C4-2B (cell line): ENCODE measurements at regions not wholly inside any gene's neighbourhood (a gene's known extent, or its start where the extent isn't known, plus 50 kb on each side); places are given as distances from the start of the nearest gene placed in this dataset.

Source experiments
- H3K27ac ChIP-seq: fragments of 450-650 bp; 2 replicates; pipeline ENCODE4 v1.5.1; 2017
- ZFX ChIP-seq: fragments of 450-650 bp; IDR thresholded peaks from 2 replicates; pipeline ENCODE4 v1.6.1; 2017
- TF ChIP-seq, protein P1 (sequence below): fragments of 450-650 bp; conservative IDR thresholded peaks from 2 replicates; pipeline ENCODE4 v1.5.1; 2017; ENCODE audit warnings: mild to moderate bottlenecking

DNA sequence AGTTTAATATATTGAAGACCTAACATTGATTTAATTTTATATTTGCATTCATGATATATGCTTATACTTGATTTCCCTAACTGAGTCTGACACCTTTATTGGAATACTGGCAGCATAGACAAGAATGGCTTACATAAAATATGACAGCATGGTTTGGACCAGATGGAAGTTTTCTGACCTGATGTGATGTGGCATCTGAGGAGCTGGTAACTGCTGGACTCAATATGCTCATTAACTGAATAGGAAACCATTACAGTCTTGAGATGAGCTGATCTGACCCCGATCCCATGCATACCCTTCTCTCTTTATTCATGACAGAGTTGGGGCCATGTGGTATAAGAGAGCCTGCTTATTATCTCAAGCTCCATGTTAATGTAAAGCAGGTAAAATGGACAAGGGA, 604.8 kb upstream of the SEL1L start:
- TF ChIP-seq, protein P1, sequence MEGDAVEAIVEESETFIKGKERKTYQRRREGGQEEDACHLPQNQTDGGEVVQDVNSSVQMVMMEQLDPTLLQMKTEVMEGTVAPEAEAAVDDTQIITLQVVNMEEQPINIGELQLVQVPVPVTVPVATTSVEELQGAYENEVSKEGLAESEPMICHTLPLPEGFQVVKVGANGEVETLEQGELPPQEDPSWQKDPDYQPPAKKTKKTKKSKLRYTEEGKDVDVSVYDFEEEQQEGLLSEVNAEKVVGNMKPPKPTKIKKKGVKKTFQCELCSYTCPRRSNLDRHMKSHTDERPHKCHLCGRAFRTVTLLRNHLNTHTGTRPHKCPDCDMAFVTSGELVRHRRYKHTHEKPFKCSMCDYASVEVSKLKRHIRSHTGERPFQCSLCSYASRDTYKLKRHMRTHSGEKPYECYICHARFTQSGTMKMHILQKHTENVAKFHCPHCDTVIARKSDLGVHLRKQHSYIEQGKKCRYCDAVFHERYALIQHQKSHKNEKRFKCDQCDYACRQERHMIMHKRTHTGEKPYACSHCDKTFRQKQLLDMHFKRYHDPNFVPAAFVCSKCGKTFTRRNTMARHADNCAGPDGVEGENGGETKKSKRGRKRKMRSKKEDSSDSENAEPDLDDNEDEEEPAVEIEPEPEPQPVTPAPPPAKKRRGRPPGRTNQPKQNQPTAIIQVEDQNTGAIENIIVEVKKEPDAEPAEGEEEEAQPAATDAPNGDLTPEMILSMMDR = no peak
- no peak for TF ChIP-seq ZFX
- H3K27ac ChIP-seq = no peak overlapping the region

DNA sequence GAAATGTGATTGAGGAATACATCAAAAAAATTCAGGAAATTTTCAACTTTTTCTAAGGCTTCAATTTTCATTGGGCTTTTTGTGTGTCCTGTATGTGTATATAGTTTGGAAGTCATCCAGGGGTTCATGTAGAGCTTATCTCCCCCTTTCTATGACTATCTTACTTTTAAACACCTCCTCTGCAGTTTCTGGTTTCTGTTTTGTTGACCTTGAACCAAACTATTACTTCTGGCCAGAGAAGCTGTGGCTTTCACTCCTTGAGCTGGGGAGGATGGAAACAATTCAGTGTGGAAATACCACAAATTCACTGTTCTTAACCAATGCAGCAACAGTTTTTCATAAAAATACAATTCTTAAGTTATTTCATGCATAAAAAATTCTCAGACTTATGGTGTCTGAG, 613.2 kb upstream of the SEL1L start:
- no peak for TF ChIP-seq ZFX
- TF ChIP-seq, protein P1 = no peak
- no peak overlapping the region for H3K27ac ChIP-seq

- TF ChIP-seq, protein P1 = no peak
- no peak overlapping the region for H3K27ac ChIP-seq
These were observed 620.0 kb upstream of the SEL1L start for GRCh38 chr14:82153689-82154088.

DNA sequence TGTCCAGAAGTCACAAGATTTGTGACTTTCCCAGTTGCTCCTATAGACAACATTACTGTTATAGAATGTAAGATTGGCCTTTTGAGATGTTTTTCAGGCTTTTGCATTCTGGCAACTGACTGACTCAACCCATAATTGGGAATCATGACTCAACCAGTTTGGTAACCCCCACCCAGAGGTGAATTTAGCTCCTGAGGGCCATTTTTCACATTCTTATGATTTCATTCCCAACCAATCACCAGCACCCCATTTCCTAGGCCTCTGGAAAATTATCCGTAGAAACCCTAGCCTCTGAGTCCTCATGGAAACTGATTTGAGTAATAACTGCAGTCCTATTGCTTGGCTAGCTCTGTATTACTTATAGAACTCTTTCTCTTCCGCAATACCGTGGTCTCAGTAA, 626.0 kb upstream of the SEL1L start:
- TF ChIP-seq ZFX = no peak
- TF ChIP-seq, protein P1 = no peak
- H3K27ac ChIP-seq = no peak overlapping the region

GRCh38 chr14:82180139-82180538, 646.5 kb upstream of the SEL1L start:
- no peak for TF ChIP-seq ZFX
- TF ChIP-seq, protein P1 = no peak
- H3K27ac ChIP-seq = no peak overlapping the region

- TF ChIP-seq ZFX = no peak
- TF ChIP-seq, protein P1 = no peak
- H3K27ac ChIP-seq = no peak overlapping the region
These were observed 649.0 kb upstream of the SEL1L start for GRCh38 chr14:82182646-82183045.

DNA sequence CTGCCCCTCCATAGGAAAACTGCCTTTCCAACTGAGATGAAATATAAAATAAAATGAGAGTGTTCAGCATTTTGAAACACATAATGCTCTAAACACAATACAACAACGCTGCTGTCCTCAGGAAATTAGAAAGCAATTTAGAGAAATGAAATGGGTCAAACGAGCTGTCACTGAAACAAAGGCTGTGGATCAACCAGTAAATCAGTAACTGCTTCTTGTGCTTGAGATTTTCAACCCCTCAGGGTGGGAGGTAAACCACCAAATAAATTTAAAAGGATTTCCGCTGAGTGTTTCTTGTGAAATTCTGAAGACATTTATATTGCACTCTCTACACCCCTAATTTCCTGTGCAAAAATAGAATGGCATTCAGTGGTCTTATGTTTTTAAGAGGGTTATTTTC, 657.1 kb upstream of the SEL1L start:
- no peak overlapping the region for H3K27ac ChIP-seq
- TF ChIP-seq, protein P1 = no peak
- TF ChIP-seq ZFX = no peak
